Liver (tissue), 8 donors: ENCODE measurements at regions not wholly inside any gene's neighbourhood (a gene's known extent, or its start where the extent isn't known, plus 50 kb on each side); places are given as distances from the start of the nearest gene placed in this dataset.

Experiments
- DNase-seq: peaks from one replicate; pipeline ENCODE4 v3.0.0-alpha.2; 2017; ENCODE audit warnings: low spot score
- H3K27ac ChIP-seq, 2 donors: one replicate each; pipeline ENCODE4 v1.7.0; 2013; ENCODE audit warnings: inconsistent platforms in 2 of 2, low read length in 2 of 2, control low read depth in 1 of 2, low read depth in 1 of 2, mild to moderate bottlenecking in 1 of 2
- H3K27me3 ChIP-seq, 4 donors: one replicate each; pipeline versions ENCODE4 v1.6.1 to v1.7.0; 2013; ENCODE audit warnings: low read length in 3 of 4, inconsistent platforms in 1 of 4, mild to moderate bottlenecking in 1 of 4, moderate library complexity in 1 of 4; ENCODE audit not compliant: control insufficient read depth in 4 of 4, insufficient read depth in 4 of 4
- H3K36me3 ChIP-seq, 4 donors: one replicate each; pipeline versions ENCODE4 v1.6.1 to v1.7.0; 2013; ENCODE audit warnings: low read length in 3 of 4, mild to moderate bottlenecking in 3 of 4, low read depth in 1 of 4, moderate library complexity in 1 of 4; ENCODE audit not compliant: control insufficient read depth in 4 of 4, insufficient read depth in 3 of 4
- H3K4me1 ChIP-seq, 4 donors: one replicate each; pipeline versions ENCODE4 v1.6.1 to v1.7.0; 2013; ENCODE audit warnings: low read length in 3 of 4, mild to moderate bottlenecking in 3 of 4, moderate library complexity in 1 of 4; ENCODE audit not compliant: control insufficient read depth in 4 of 4, insufficient read depth in 4 of 4
- H3K4me3 ChIP-seq, 3 donors: one replicate each; pipeline versions ENCODE4 v1.6.1 to v1.7.0; 2013; ENCODE audit warnings: low read length in 3 of 3, control low read depth in 1 of 3, low read depth in 1 of 3, mild to moderate bottlenecking in 1 of 3
- H3K9ac ChIP-seq, 2 donors: one replicate each; pipeline ENCODE4 v1.7.0; 2013; ENCODE audit warnings: low read length in 2 of 2, mild to moderate bottlenecking in 2 of 2, moderate library complexity in 2 of 2, control low read depth in 1 of 2, low read depth in 1 of 2
- H3K9me3 ChIP-seq, 4 donors: one replicate each; pipeline versions ENCODE4 v1.6.1 to v1.7.0; 2013; ENCODE audit warnings: low read length in 3 of 4; ENCODE audit not compliant: control insufficient read depth in 4 of 4
- ATF3 ChIP-seq: IDR thresholded peaks from 2 replicates; pipeline ENCODE4 v1.6.1; 2016; ENCODE audit warnings: antibody characterized with exemption
- CTCF ChIP-seq: fragments of 150-350 bp; IDR thresholded peaks from 2 replicates; pipeline ENCODE4 v1.5.1; 2017; ENCODE audit warnings: improper control_type of control experiment, low read depth, low read length; ENCODE audit not compliant: missing input control
- EGR1 ChIP-seq, 2 donors: IDR thresholded peaks; 2 replicates each; pipeline ENCODE4 v1.6.1; 2016 to 2018; ENCODE audit warnings: antibody characterized with exemption in 2 of 2, low read depth in 2 of 2
- FOXA1 ChIP-seq: IDR thresholded peaks from 2 replicates; pipeline ENCODE4 v1.6.1; 2016; ENCODE audit warnings: antibody characterized with exemption
- GABPA ChIP-seq, 2 donors: IDR thresholded peaks in 1 of 2; conservative IDR thresholded peaks in 1 of 2; 2 replicates each; pipeline ENCODE4 v1.6.1; 2016; ENCODE audit warnings: antibody characterized with exemption in 2 of 2, mild to moderate bottlenecking in 1 of 2, moderate library complexity in 1 of 2
- HNF4A ChIP-seq, 2 donors: conservative IDR thresholded peaks; 2 replicates each; pipeline ENCODE4 v1.6.1; 2016; ENCODE audit warnings: antibody characterized with exemption in 2 of 2, mild to moderate bottlenecking in 2 of 2
- HNF4G ChIP-seq: IDR thresholded peaks from 2 replicates; pipeline ENCODE4 v1.6.1; 2016; ENCODE audit warnings: antibody characterized with exemption
- JUND ChIP-seq, 2 donors: IDR thresholded peaks; 2 replicates each; pipeline ENCODE4 v1.6.1; 2016; ENCODE audit warnings: antibody characterized with exemption in 2 of 2
- RAD21 ChIP-seq, 2 donors: IDR thresholded peaks; 2 replicates each; pipeline ENCODE4 v1.6.1; 2016; ENCODE audit warnings: antibody characterized with exemption in 2 of 2, mild to moderate bottlenecking in 2 of 2
- REST ChIP-seq: IDR thresholded peaks from 2 replicates; pipeline ENCODE4 v1.6.1; 2016; ENCODE audit warnings: antibody characterized with exemption, mild to moderate bottlenecking
- SP1 ChIP-seq: IDR thresholded peaks from 2 replicates; pipeline ENCODE4 v1.6.1; 2018; ENCODE audit warnings: antibody characterized with exemption, mild to moderate bottlenecking
- TAF1 ChIP-seq: conservative IDR thresholded peaks from 2 replicates; pipeline ENCODE4 v1.6.1; 2016; ENCODE audit warnings: antibody characterized with exemption, mild to moderate bottlenecking
- YY1 ChIP-seq: IDR thresholded peaks from 2 replicates; pipeline ENCODE4 v1.6.1; 2016; ENCODE audit warnings: antibody characterized with exemption, mild to moderate bottlenecking
- ZBTB33 ChIP-seq: IDR thresholded peaks from 2 replicates; pipeline ENCODE4 v1.6.1; 2016; ENCODE audit warnings: antibody characterized with exemption
- WGBS: extraction: QIAGEN DNeasy Blood & Tissue Kit; methylation state at CpG from one replicate; pipeline ENCODE4 v1.1.7; 2013; 5-methylcytosine and 5-hydroxymethylcytosine counted together
- donor health status: healthy.
- donor health status: healthy.
- donor health status: healthy.
- donor health status: healthy.
- donor health status: healthy.

GRCh38 chr14:51482102-51482501 lies 169.6 kb upstream of the FRMD6 start:
- WGBS = 91% methylated on average over 4 of the region's 4 CpGs
- Histone ChIP-seq H3K9me3 (no peaks in the 10 kb centered on the region), H3K4me1 (no peaks in the 10 kb centered on the region), H3K4me3 (no peak overlapping the region), H3K27me3 (no peaks in the 10 kb centered on the region), H3K27ac (no peak overlapping the region), H3K36me3 (no peaks in the 10 kb centered on the region), H3K9ac (no peak overlapping the region)
- DNase-seq = no peak
- TF ChIP-seq HNF4G (no peak), HNF4A (conservative IDR thresholded peaks at IDR 0.05) (no peak), REST (no peak), GABPA (IDR thresholded peaks at IDR 0.05 in 1 of 2, conservative IDR thresholded peaks at IDR 0.05 in 1 of 2) (no peak), JUND (IDR thresholded peaks at IDR 0.05) (no peak), ZBTB33 (no peak)

- Histone ChIP-seq H3K36me3 (no peaks in the 10 kb centered on the region), H3K9ac (no peak overlapping the region), H3K27ac (no peak overlapping the region), H3K4me3 (no peak overlapping the region), H3K9me3 (no peaks in the 10 kb centered on the region), H3K27me3 (no peaks in the 10 kb centered on the region), H3K4me1 (no peaks in the 10 kb centered on the region)
- WGBS = 98% methylated on average over 2 of the region's 2 CpGs
- DNase-seq = no peak
- TF ChIP-seq REST (no peak), TAF1 (no peak)
These were observed 167.2 kb upstream of the FRMD6 start for GRCh38 chr14:51484485-51484884.

GRCh38 chr14:51485733-51486132 lies 166.0 kb upstream of the FRMD6 start:
- WGBS = 93% methylated on average over 9 of the region's 9 CpGs
- DNase-seq = no peak

More at GRCh38 chr14:51485733-51486132, 166.0 kb upstream of the FRMD6 start:
- no peak overlapping the region for H3K4me3 ChIP-seq
- no peaks in the 10 kb centered on the region for H3K36me3 ChIP-seq
- H3K27me3 ChIP-seq = no peaks in the 10 kb centered on the region
- no peak for TF ChIP-seq CTCF
- TF ChIP-seq FOXA1 = no peak
- TF ChIP-seq EGR1 (IDR thresholded peaks at IDR 0.05; ENCODE audit: low read depth in 2 of 2) = no peak
- TF ChIP-seq YY1 = no peak
- no peak for TF ChIP-seq ATF3
- TF ChIP-seq GABPA (IDR thresholded peaks at IDR 0.05 in 1 of 2, conservative IDR thresholded peaks at IDR 0.05 in 1 of 2) = no peak
- no peak for TF ChIP-seq RAD21 (IDR thresholded peaks at IDR 0.05)
- TF ChIP-seq SP1 = no peak
- no peak for TF ChIP-seq JUND (IDR thresholded peaks at IDR 0.05)
- TF ChIP-seq HNF4G = no peak
- H3K9ac ChIP-seq = no peak overlapping the region
- H3K4me1 ChIP-seq = no peaks in the 10 kb centered on the region
- H3K27ac ChIP-seq = no peak overlapping the region
- no peaks in the 10 kb centered on the region for H3K9me3 ChIP-seq
